Astrocyte (in vitro differentiated cells and primary cell): ENCODE measurements at regions not wholly inside any gene's neighbourhood (a gene's known extent, or its start where the extent isn't known, plus 50 kb on each side); places are given as distances from the start of the nearest gene placed in this dataset.

Experiments
- EZH2 ChIP-seq: IDR thresholded peaks from 2 replicates; pipeline ENCODE4 v1.6.1; 2012; ENCODE audit warnings: mild to moderate bottlenecking, low read length, inconsistent platforms; ENCODE audit not compliant: insufficient read depth
- TF ChIP-seq, protein P1 (sequence below): IDR thresholded peaks from 2 replicates; pipeline ENCODE4 v1.5.1; 2011; ENCODE audit warnings: low read depth, mild to moderate bottlenecking, inconsistent platforms, low read length, moderate library complexity; ENCODE audit not compliant: insufficient read depth

- TF ChIP-seq EZH2, result no peak
- TF ChIP-seq, protein P1, sequence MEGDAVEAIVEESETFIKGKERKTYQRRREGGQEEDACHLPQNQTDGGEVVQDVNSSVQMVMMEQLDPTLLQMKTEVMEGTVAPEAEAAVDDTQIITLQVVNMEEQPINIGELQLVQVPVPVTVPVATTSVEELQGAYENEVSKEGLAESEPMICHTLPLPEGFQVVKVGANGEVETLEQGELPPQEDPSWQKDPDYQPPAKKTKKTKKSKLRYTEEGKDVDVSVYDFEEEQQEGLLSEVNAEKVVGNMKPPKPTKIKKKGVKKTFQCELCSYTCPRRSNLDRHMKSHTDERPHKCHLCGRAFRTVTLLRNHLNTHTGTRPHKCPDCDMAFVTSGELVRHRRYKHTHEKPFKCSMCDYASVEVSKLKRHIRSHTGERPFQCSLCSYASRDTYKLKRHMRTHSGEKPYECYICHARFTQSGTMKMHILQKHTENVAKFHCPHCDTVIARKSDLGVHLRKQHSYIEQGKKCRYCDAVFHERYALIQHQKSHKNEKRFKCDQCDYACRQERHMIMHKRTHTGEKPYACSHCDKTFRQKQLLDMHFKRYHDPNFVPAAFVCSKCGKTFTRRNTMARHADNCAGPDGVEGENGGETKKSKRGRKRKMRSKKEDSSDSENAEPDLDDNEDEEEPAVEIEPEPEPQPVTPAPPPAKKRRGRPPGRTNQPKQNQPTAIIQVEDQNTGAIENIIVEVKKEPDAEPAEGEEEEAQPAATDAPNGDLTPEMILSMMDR, result no peak
Observed at GRCh38 chr9:22913026-22913425, 466.4 kb downstream of the DMRTA1 start.
